GM12891 (cell line): ENCODE measurements at regions not wholly inside any gene's neighbourhood (a gene's known extent, or its start where the extent isn't known, plus 50 kb on each side); places are given as distances from the start of the nearest gene placed in this dataset.

Experiments
- PAX5 ChIP-seq: IDR thresholded peaks from 2 replicates; pipeline ENCODE4 v1.6.1; 2011; ENCODE audit warnings: low read length, moderate library complexity, mild to moderate bottlenecking; ENCODE audit not compliant: insufficient read depth, severe bottlenecking
- POLR2A ChIP-seq: IDR thresholded peaks from 2 replicates; pipeline ENCODE4 v1.6.1; 2011; ENCODE audit warnings: low read depth, low read length, control low read depth
- POLR2AphosphoS5 ChIP-seq: IDR thresholded peaks from 2 replicates; pipeline ENCODE4 v1.6.1; 2011; ENCODE audit warnings: low read depth, low read length, control low read depth
- POU2F2 ChIP-seq: IDR thresholded peaks from 2 replicates; pipeline ENCODE4 v1.6.1; 2011; ENCODE audit warnings: low read depth, mild to moderate bottlenecking, control low read depth, low read length, moderate library complexity
- SPI1 ChIP-seq: IDR thresholded peaks from 2 replicates; pipeline ENCODE4 v1.6.1; 2011; ENCODE audit warnings: low read depth, low read length, control low read depth
- TAF1 ChIP-seq: IDR thresholded peaks from 2 replicates; pipeline ENCODE4 v1.6.1; 2011; ENCODE audit warnings: low read depth, low read length, control low read depth

GRCh38 chr10:65843203-65843602 lies 1082.6 kb upstream of the LRRTM3 start:
- no peak for TF ChIP-seq TAF1
- no peak for TF ChIP-seq POLR2A
- TF ChIP-seq POLR2AphosphoS5, result no peak
- TF ChIP-seq PAX5, result no peak
- peak; percentile 49; the same call in 1 of the 2 replicates for TF ChIP-seq SPI1
- no peak for TF ChIP-seq POU2F2
